Sigmoid colon (tissue), 4 donors: ENCODE measurements at regions not wholly inside any gene's neighbourhood (a gene's known extent, or its start where the extent isn't known, plus 50 kb on each side); places are given as distances from the start of the nearest gene placed in this dataset.

Experiments
- CTCF ChIP-seq, 4 experiments: fragments of 450-650 bp in 3 of 4; fragments of 200-600 bp in 1 of 4; IDR thresholded peaks; one replicate each; pipeline ENCODE4 v1.5.1; 2016 to 2019; ENCODE audit warnings: antibody characterized with exemption in 4 of 4, mild to moderate bottlenecking in 3 of 4, moderate library complexity in 2 of 4
- EP300 ChIP-seq, 4 donors: sonication (generic); formaldehyde crosslinking; IDR thresholded peaks; one replicate each; pipeline ENCODE4 v1.6.1; 2017; ENCODE audit warnings: antibody characterized with exemption in 4 of 4
- POLR2AphosphoS5 ChIP-seq, 4 donors: sonication (generic); formaldehyde crosslinking; IDR thresholded peaks; one replicate each; pipeline ENCODE4 v1.6.1; 2017; ENCODE audit warnings: antibody characterized with exemption in 4 of 4

GRCh38 chr12:127146991-127147718 lies 1119.8 kb upstream of the TMEM132C start:
- no peak for TF ChIP-seq CTCF (IDR thresholded peaks at IDR 0.05)
- TF ChIP-seq POLR2AphosphoS5 (IDR thresholded peaks at IDR 0.05): no peak
- no peak for TF ChIP-seq EP300 (IDR thresholded peaks at IDR 0.05)
